Body of pancreas (tissue), 4 donors: ENCODE measurements at regions not wholly inside any gene's neighbourhood (a gene's known extent, or its start where the extent isn't known, plus 50 kb on each side); places are given as distances from the start of the nearest gene placed in this dataset.
"Not testable (repeated sequence)": the region's sequence is repeated elsewhere in the genome, so short reads cannot be mapped to it uniquely, and the experiment has no call there.

Experiments
- ATAC-seq: fragments of 150-250 bp; one replicate; pipeline ENCODE4 v1.9.1; 2016
- DNase-seq, 4 donors: peaks; one replicate each; pipeline ENCODE4 v3.0.0-alpha.2; 2019
- H3K27ac ChIP-seq, 4 donors: fragments of 200-600 bp; sonication (generic); 1 replicate in 3 of 4; 2 replicates in 1 of 4; pipeline versions ENCODE4 v1.5.1 to v1.6.1; 2016 to 2019; ENCODE audit warnings: mild to moderate bottlenecking in 1 of 4, mixed read lengths in 1 of 4, moderate library complexity in 1 of 4
- H3K27me3 ChIP-seq, 2 donors: fragments of 200-600 bp; sonication (generic); one replicate each; pipeline ENCODE4 v1.6.0; 2016; ENCODE audit warnings: mild to moderate bottlenecking in 1 of 2
- H3K36me3 ChIP-seq, 2 donors: fragments of 200-600 bp; sonication (generic); replicated peaks in 1 of 2; 2 replicates each; pipeline ENCODE4 v1.5.1; 2016; ENCODE audit warnings: low read depth in 2 of 2; ENCODE audit not compliant: insufficient read depth in 1 of 2
- H3K4me1 ChIP-seq: fragments of 200-600 bp; sonication (generic); one replicate; pipeline ENCODE4 v1.6.0; 2016
- H3K4me3 ChIP-seq, 2 donors: fragments of 200-600 bp; sonication (generic); 1 replicate in 1 of 2; 2 replicates in 1 of 2; pipeline ENCODE4 v1.5.1; 2016 to 2019
- H3K9me3 ChIP-seq, 3 donors: fragments of 200-600 bp; sonication (generic); 1 replicate in 2 of 3; 2 replicates in 1 of 3; pipeline ENCODE4 v1.5.1; 2016
- CTCF ChIP-seq, 7 experiments: fragments of 450-650 bp in 4 of 7; fragments of 200-600 bp in 3 of 7; sonication (generic) in 3 of 7; IDR thresholded peaks; one replicate each; pipeline ENCODE4 v1.5.1; 2016 to 2019; ENCODE audit warnings: antibody characterized with exemption in 7 of 7
- POLR2A ChIP-seq, 3 donors: fragments of 450-650 bp; IDR thresholded peaks; one replicate each; pipeline ENCODE4 v1.6.1; 2016; ENCODE audit warnings: antibody characterized with exemption in 3 of 3, mild to moderate bottlenecking in 2 of 3
- WGBS, 2 donors: methylation state at CpG; one replicate each; pipeline ENCODE4 v1.1.5; 2017; 5-methylcytosine and 5-hydroxymethylcytosine counted together
- intact Hi-C: fragments of 100-400 bp; cut with DNase I; formaldehyde crosslinking; loops from one replicate; pipeline ENCODE4 v1.15.1; 2023

- ATAC-seq (no peak), DNase-seq (no peak)
- no peak overlapping the region for H3K4me3 ChIP-seq
- intact Hi-C loops, result no loop called here
- H3K27ac ChIP-seq, result no peak overlapping the region
- no peaks in the 10 kb centered on the region for H3K4me1 ChIP-seq
- no peak for TF ChIP-seq CTCF (IDR thresholded peaks at IDR 0.05)
- 12 to 14% methylated on average over 2 of the region's 2 CpGs for WGBS, 2 donors
- H3K36me3 ChIP-seq, result no peaks in the 10 kb centered on the region
- H3K9me3 ChIP-seq, result no peaks in the 10 kb centered on the region
- no peaks in the 10 kb centered on the region for H3K27me3 ChIP-seq
Measured at GRCh38 chr7:145394126-145394525, 558.3 kb upstream of the TPK1 start.

- H3K27me3 ChIP-seq, result no peaks in the 10 kb centered on the region
- no peak overlapping the region for H3K27ac ChIP-seq
- no peak overlapping the region for H3K4me3 ChIP-seq
- no peaks in the 10 kb centered on the region for H3K9me3 ChIP-seq
- TF ChIP-seq CTCF (IDR thresholded peaks at IDR 0.05), result no peak
- no peak for TF ChIP-seq POLR2A (IDR thresholded peaks at IDR 0.05)
- DNase-seq (no peak), ATAC-seq (no peak)
- no peaks in the 10 kb centered on the region for H3K4me1 ChIP-seq
- 38 to 45% methylated on average over 1 of the region's 1 CpG for WGBS, 2 donors
- intact Hi-C loops, result no loop called here
- no peaks in the 10 kb centered on the region for H3K36me3 ChIP-seq
Measured at GRCh38 chr7:145382762-145383161, 546.9 kb upstream of the TPK1 start.

- no peak for ATAC-seq
- DNase-seq, result no peak
- no peak overlapping the region for H3K27ac ChIP-seq
- WGBS, 2 donors, result 28 to 46% methylated on average over 2 of the region's 2 CpGs
- H3K27me3 ChIP-seq, result no peaks in the 10 kb centered on the region
- intact Hi-C loops, result no loop called here
- no peaks in the 10 kb centered on the region for H3K9me3 ChIP-seq
- H3K36me3 ChIP-seq, result no peaks in the 10 kb centered on the region
- H3K4me3 ChIP-seq, result no peak overlapping the region
- TF ChIP-seq POLR2A (IDR thresholded peaks at IDR 0.05) (no peak), CTCF (IDR thresholded peaks at IDR 0.05) (no peak)
- no peaks in the 10 kb centered on the region for H3K4me1 ChIP-seq
Measured at GRCh38 chr7:145378197-145378596, 542.3 kb upstream of the TPK1 start.

- no peaks in the 10 kb centered on the region for H3K4me1 ChIP-seq
- TF ChIP-seq CTCF (IDR thresholded peaks at IDR 0.05), result no peak
- TF ChIP-seq POLR2A (IDR thresholded peaks at IDR 0.05), result no peak
- H3K27ac ChIP-seq, result no peak overlapping the region
- DNase-seq (no peak), ATAC-seq (no peak)
- H3K27me3 ChIP-seq, result no peaks in the 10 kb centered on the region
- no peak overlapping the region for H3K4me3 ChIP-seq
- H3K9me3 ChIP-seq, result no peaks in the 10 kb centered on the region
- intact Hi-C loops, result no loop called here
- H3K36me3 ChIP-seq, result no peaks in the 10 kb centered on the region
- WGBS, 2 donors, result 91 to 92% methylated on average over 7 to 32 of the region's 47 CpGs
Measured at GRCh38 chr7:145360511-145361100, 524.8 kb upstream of the TPK1 start.

- ATAC-seq (no peak), DNase-seq (no peak)
- no peak for TF ChIP-seq CTCF (IDR thresholded peaks at IDR 0.05)
- no peak for TF ChIP-seq POLR2A (IDR thresholded peaks at IDR 0.05)
- no peaks in the 10 kb centered on the region for H3K4me1 ChIP-seq
- WGBS, 2 donors, result 67 to 77% methylated on average over 3 of the region's 3 CpGs
- H3K27me3 ChIP-seq, result no peaks in the 10 kb centered on the region
- no peaks in the 10 kb centered on the region for H3K9me3 ChIP-seq
- intact Hi-C loops, result no loop called here
- H3K27ac ChIP-seq, result no peak overlapping the region
- H3K36me3 ChIP-seq, result no peaks in the 10 kb centered on the region
- H3K4me3 ChIP-seq, result no peak overlapping the region
Measured at GRCh38 chr7:145350334-145350733, 514.5 kb upstream of the TPK1 start.

- not testable (repeated sequence) for DNase-seq
Measured at GRCh38 chr7:145349452-145349851, 513.6 kb upstream of the TPK1 start.

More at GRCh38 chr7:145349452-145349851, 513.6 kb upstream of the TPK1 start:
- H3K27ac ChIP-seq, H3K4me3 ChIP-seq, ATAC-seq, H3K27me3 ChIP-seq, H3K9me3 ChIP-seq, intact Hi-C loops, H3K36me3 ChIP-seq, H3K4me1 ChIP-seq: not testable (repeated sequence)
